Stomach (tissue), 4 donors: ENCODE measurements at regions not wholly inside any gene's neighbourhood (a gene's known extent, or its start where the extent isn't known, plus 50 kb on each side); places are given as distances from the start of the nearest gene placed in this dataset.

Experiments
- EP300 ChIP-seq: sonication (generic); formaldehyde crosslinking; IDR thresholded peaks from one replicate; pipeline ENCODE4 v1.6.1; 2017; ENCODE audit warnings: antibody characterized with exemption
- POLR2A ChIP-seq, 4 donors: fragments of 450-650 bp; IDR thresholded peaks; one replicate each; pipeline ENCODE4 v1.6.1; 2016; ENCODE audit warnings: antibody characterized with exemption in 4 of 4, control low read depth in 2 of 4, mild to moderate bottlenecking in 1 of 4, moderate library complexity in 1 of 4
- POLR2AphosphoS5 ChIP-seq, 3 donors: sonication (generic); formaldehyde crosslinking; IDR thresholded peaks; one replicate each; pipeline ENCODE4 v1.6.1; 2016; ENCODE audit warnings: antibody characterized with exemption in 3 of 3
- TF ChIP-seq, protein P1 (sequence below), 7 experiments: fragments of 450-650 bp in 4 of 7; fragments of 200-600 bp in 3 of 7; sonication (generic) in 3 of 7; IDR thresholded peaks; one replicate each; pipeline ENCODE4 v1.5.1; 2016 to 2019; ENCODE audit warnings: antibody characterized with exemption in 7 of 7, control low read depth in 2 of 7, mild to moderate bottlenecking in 1 of 7

DNA sequence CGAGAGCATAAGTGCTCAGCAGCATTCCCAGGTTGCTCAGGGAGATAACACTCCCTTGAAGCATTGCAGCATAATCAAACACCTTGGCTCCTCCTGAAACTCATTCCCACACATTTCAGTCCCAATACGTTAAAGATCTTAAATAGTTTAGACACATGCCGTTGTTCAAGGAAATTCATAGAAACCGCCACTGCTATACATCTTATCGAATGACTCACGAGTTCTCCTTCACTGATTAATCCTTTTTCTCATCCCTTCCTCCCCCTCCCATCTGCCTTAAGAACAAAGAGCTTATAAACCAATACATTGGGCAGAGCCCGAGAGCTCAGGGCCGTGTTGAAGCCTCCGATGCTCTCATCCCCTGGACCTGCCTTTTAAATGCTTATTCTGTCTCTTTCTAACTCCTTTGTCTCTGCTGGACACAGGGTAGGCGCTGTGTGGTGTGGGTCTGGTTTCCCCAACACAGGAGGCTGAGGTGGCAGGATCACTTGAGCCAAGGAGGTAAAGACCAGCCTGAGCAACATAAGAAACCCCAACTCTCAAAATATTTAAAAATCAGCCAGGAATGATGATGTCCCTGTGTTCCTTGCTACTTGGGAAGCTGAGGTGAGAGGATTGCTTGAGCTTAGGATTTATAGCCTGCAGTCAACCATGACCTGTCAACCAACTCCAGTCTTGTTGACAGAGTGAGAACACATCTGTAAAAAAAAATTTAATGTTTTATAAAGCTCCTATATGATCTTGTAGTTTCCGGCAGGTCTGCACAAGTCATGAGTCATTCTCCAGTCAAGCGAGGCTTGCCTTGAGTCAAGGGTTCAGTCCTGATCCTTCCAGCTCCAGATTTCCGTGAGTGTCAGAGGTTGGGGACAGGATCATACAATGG lies 394.0 kb upstream of the HSFY2 start:
- TF ChIP-seq, protein P1, sequence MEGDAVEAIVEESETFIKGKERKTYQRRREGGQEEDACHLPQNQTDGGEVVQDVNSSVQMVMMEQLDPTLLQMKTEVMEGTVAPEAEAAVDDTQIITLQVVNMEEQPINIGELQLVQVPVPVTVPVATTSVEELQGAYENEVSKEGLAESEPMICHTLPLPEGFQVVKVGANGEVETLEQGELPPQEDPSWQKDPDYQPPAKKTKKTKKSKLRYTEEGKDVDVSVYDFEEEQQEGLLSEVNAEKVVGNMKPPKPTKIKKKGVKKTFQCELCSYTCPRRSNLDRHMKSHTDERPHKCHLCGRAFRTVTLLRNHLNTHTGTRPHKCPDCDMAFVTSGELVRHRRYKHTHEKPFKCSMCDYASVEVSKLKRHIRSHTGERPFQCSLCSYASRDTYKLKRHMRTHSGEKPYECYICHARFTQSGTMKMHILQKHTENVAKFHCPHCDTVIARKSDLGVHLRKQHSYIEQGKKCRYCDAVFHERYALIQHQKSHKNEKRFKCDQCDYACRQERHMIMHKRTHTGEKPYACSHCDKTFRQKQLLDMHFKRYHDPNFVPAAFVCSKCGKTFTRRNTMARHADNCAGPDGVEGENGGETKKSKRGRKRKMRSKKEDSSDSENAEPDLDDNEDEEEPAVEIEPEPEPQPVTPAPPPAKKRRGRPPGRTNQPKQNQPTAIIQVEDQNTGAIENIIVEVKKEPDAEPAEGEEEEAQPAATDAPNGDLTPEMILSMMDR (IDR thresholded peaks at IDR 0.05), result no peak
- no peak for TF ChIP-seq POLR2A (IDR thresholded peaks at IDR 0.05)
- no peak for TF ChIP-seq EP300
- TF ChIP-seq POLR2AphosphoS5 (IDR thresholded peaks at IDR 0.05), result no peak
